Activated CD4-positive, alpha-beta T cell treated with anti-CD3 and anti-CD28 coated beads, Interleukin-2, Interleukin-4, amounts not matched to agents 100 ng/mL and 50 ng/mL, durations not matched to agents 16 hours and 8 hours (primary cell): ENCODE measurements at regions not wholly inside any gene's neighbourhood (a gene's known extent, or its start where the extent isn't known, plus 50 kb on each side); places are given as distances from the start of the nearest gene placed in this dataset.
"Not testable (repeated sequence)": the region's sequence is repeated elsewhere in the genome, so short reads cannot be mapped to it uniquely, and the experiment has no call there.

Experiments used
- DNase-seq: peaks from one replicate; pipeline ENCODE4 v3.0.0-alpha.2; 2020; ENCODE audit warnings: low spot score

DNA sequence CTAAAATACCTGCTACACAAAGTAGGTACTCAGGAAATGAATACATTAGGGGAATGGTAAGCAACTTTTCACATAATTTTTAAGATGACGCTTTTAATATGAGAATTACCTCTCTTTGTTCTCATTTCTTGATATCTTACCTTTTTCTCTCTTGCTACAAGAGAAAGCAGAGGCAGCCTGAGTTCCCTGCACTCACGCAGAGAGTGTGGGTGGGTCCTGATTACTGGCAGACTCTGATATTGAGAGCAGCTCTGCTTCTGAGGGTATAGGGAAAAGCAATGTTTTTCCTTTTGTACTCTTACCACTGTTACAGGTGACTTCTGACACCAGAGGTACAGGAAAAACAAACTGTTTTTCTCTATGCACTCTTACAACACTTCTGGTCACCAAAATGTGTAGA lies 420.2 kb upstream of the TMTC1 start:
- no peak for DNase-seq

DNA sequence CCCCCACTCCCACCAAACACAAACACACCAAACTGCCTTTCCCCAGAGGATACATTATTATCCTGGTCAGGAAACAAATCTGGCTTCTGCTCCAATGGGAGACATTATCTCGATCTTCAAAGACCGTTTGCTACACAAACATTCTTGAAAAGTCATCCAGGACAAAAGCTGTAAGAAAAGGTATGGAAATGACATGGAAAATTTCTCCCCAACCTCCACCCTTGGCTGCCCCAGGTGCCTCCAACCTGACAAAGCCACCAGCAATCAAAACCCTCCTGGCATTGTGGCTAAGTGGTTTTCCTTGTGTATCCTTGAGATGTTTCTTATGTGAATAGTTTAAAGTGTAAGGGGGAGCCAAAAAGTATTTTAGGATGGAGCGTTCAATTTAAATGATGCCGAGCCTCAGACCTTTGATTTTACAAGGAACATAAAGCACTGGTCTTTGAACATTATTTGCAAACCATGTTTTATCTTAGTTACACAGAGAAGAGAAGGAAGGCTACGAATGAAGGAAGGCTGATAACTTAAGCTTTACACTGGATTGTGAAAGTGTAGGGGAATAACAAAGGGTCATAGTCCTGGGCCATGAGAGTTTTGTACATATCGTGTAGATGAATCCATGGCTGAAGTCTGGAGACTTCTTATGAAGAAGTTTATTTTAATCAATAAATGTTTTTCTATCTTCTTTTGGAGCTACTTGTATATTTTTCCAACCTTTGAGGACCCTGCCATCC lies 418.9 kb upstream of the TMTC1 start:
- no peak for DNase-seq

DNA sequence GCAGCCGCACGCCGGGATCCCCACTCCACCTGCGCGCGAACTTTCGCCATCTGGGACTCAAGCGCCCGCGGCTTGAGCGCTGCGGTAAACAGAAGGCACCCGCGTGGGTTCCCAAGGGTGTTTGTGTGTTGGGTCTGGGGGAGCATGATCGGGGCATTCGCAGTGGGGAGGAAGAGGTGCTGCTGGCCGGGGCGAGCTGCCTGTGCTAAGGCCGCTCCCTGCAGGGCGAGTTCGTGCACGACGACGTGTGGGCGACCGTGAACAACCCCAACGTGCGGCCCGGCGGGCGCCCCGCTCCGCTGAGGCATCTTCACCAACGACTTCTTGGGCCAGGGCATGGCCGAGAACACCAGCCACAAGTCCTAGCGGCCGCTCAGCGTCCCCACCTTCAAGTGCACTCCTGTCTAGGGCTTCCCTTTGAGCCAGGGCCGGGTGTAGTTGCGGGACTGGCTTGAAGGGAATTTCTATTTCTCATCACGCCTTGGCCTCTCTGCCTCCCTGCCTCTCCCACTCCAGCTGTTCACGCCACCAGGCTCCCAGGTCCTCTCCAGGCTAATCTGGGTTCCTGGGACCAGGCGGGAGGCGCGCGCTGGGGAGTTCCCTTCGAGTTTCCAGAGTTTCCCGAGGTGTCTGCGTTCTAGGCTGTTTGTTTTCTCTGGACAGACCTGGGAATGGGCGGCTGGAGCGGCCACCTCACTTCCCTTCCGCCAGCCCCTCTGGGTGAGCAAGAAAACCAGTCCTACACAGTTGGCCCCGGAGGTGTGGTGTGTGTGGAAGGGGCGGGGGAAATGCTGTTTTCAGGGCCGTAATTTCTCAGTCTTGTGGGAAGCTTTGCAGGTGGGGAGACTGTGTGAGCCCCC lies 417.8 kb upstream of the TMTC1 start:
- no peak for DNase-seq

DNA sequence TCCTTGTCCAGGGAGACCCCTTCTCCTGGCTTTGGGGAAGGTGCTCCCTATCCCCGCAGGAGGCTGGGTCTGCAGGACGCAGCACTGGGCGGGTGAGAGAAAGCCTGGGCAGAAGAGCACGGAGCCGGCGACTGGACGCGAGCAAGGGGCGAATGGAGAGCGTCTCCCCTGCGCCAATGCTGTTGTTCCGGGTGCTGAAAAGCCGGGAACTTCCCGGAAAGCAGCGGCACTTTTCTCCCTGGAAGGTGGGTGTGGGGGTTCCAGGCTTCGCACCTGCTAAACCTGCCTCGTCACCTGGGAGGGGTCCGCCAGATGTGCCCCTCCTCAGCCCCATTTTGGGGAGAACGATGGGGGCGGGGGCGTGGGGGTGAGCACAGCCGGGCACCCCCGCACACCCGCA lies 417.1 kb upstream of the TMTC1 start:
- DNase-seq = no peak

DNA sequence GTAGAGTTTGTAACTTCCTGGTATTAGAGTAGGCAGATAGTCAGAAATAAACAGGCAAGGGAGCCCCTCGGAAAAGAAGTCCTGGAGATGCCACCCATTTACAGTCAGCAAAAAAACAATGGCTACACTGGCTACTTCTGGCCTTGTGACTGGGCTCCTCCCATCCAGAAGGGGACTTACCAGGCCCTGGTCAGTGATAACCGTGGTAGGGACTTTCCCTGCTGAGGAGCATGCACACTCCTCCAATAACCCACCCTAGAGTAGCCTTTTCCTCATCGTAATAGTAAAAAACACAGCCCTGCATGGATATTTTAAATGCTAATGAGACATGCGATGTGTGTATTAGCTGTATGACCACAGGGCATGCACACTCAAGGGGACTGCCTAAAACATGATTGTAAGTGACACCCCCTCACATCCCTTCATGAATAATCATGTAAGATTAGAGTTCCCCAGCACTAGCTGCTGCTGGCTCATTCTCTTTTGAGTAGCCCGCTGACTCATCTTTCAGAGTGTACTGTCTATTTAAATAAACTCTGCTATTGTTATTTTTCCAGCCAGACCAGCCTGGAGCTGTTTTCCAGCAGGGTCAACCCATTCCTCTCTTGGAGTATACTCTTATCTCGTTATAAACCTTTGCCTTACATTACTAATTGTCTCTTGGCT lies 413.8 kb upstream of the TMTC1 start:
- DNase-seq = no peak

DNA sequence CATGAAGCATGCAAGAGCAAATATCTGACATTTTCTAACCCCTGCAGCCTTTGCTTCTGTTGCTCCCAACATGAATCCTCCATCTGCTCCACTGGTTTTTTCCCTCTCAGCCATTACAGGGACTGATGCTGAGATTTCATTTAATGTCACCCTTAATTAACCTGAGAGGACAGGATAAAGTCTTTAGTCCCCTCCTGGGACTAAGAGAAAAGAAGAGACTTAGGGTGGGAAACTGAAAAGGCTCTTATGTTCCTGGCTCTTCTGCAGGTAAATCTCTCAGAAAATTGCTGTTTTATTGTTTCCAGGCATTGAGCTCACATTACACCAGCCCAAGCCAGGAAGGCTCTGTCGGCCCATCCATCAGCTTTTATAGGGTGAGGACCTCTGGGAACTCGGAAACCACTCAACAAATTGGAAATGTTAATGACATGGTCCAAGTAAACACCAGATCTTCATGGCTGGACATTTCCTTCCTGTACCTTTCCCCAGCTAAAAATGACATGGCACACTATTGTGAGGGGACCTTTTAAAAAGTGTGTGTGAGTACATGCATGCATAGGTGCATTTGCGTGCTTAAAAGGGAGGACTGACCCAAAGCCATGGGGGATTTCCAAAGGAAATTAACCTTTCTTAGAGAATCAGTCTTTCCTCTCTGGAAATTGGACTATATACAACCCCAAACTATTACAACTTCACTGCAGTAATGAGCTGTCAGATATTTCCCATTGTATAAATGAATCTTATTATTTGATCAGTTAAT lies 408.1 kb upstream of the TMTC1 start:
- DNase-seq = no peak

DNA sequence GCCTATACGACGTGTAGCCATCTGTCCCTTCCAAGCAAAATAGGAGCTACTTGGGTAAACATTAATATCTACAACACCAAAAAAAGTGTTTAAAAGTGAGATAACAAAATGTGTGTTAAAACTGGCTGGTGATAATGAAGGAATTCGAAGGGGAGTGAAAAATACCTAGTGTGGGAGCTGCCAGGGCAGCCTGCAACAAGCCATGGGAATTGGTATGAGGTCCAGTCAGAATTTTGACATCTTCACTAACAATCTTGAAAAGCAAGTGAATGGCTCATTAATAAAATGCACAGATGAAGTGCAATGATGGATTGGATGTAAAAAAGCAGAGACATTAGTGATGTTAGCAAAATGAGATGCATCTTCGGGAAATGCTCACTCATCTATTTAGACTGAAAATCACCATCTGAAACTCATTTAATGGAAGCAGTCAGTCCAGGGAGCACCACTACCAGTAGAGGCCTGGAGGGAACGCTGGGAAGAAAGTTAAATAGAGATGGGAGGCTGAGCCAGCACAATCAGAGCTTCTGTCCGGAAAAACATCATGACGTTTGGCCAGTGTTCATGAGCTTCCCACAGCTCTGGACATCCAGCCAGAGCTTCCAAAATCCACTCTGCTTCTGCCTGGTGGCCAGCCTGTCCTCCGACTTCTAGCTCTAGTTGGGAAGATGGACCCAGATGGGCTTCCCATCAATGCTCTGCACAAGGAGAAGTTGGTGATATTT lies 405.0 kb upstream of the TMTC1 start:
- no peak for DNase-seq

DNA sequence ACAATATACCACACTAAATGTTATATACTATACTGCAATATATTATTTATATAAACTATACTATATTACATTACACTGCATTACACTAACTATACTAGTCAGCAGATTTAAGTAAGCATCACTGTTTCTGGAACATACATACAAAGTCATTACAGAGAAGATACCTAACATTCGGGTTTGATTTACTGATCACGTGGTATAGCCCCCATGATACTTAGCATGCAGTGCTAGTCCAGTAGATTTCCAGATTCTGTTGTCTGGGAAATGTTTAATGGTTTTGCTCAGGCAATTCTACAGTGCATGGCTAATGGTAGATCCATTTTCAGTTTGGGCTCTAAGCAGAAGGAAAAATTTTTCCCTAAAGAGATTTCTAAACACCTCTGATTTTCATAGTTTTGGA lies 403.7 kb upstream of the TMTC1 start:
- DNase-seq = no peak

DNA sequence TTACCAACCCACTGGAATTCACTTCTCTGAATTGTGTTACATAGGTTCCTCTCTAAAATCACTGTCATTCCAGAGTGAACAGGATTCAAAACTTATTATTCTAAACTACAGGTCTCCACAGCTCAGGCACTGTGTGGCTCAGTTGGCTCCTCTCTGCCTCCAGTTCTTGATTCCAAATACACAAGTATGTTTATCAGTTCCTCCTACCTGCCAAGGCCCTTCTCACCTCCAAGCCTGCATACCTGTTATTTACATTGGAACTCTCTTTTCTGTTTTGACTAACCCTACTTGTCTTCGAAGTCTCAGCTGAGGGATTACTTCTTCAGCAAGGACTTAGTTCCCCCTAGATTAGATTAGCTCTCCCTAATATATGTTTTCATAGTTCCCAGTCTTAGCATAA lies 397.6 kb upstream of the TMTC1 start:
- DNase-seq = no peak

DNA sequence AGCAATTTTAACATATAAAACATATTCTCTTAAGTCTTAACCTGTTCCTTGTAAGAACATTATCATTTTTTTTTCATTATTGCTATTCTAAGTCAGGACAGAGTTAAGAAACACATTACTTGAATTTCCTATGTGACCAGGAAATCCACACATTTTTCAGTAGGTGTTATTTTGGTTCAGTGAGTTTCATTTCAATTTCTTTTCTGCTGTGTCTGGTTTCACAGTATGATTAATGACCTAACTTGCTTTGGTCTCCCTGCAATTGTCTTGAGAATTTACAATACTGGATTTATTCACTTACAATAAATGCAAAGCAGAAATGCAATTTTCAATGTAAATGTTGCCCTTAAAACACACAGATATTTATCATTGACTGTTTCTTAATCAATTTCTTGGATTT lies 396.9 kb upstream of the TMTC1 start:
- no peak for DNase-seq

DNA sequence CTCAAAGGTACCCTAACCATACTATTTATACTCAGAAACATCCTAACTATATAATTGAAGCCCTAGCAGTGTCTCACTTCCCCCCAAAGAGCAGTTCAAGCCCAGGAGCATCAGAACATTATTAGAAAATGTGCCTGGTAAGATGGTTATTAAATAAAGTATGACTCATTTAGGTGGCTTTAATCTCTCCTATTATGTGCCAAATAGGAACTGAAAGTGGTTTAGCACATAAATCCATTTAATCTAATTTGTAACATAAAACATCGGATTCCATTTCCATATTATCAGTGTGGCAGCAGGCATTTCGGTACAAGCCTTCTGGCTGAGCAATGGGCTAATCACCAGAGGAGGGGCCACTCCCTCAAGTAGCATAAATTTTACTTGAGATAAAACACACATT lies 395.2 kb upstream of the TMTC1 start:
- DNase-seq = no peak

DNA sequence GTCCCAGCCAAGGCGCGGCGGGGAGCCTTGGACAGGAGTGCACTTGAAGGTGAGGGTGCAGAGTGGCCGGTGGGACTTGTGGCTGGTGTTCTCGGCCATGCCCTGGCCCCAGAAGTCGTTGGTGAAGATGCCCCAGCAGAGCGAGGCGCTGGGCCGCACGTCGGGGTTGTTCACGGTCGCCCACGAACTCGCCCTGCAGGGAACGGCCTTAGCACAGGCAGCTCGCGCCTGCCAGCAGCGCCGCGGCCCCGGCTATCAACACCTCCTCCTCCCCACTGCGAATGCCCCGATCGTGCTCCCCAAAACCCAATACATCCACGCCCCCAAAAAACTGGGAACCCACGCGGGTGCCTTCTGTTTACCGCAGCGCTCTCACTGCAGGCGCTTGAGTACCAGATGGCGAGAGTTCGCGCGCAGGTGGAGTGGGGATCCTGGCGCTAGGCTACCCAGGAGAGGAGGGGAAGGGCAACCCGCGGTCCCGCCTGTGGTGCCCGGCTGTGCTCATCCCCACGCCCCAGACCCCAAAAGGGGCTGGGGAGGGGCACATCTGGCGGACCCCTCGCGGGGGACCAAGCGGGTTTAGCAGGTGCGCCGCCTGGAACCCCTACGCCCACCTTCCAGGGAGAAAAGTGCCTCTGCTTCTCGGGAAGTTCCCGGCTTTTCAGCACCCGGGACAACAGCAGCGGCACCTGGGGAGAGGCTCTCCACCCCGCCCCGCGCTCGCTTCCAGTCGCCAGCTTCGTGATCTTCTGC lies 386.3 kb upstream of the TMTC1 start:
- DNase-seq = no peak

DNA sequence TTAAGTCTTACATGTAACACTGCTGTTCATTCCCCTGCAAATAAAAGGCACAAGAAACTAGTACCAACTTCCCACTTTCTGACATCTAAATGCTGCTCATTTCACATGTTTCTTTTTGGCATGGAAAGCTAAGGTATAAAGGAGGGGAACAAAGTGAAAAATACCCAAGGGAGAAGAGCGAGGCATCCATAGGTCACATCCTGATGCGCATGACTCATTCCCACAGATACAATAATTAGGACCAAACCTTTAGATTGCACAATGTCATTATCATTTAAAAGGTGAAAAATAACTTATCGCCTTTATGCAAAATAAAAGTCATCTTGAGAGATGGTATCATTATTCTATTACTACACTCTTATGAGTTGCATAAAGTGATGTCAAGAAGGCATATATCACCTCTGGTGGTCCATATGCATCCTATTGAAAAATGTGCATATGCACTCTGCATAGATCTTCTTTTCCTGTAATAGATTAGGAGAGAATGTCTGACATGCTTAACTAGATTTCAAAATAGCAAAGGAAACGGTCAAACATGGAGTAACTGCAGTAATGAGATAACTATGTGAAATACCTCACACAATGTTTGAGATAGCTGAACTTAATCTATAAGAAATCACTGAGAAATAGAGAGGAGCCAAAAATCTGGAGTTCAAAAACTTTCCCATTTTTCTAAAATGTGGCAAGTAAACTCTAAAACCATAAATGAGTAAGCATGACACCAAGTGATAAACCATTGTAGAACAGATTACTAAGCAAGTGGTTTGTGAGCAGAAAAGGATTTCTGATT lies 382.5 kb upstream of the TMTC1 start:
- DNase-seq = no peak

DNA sequence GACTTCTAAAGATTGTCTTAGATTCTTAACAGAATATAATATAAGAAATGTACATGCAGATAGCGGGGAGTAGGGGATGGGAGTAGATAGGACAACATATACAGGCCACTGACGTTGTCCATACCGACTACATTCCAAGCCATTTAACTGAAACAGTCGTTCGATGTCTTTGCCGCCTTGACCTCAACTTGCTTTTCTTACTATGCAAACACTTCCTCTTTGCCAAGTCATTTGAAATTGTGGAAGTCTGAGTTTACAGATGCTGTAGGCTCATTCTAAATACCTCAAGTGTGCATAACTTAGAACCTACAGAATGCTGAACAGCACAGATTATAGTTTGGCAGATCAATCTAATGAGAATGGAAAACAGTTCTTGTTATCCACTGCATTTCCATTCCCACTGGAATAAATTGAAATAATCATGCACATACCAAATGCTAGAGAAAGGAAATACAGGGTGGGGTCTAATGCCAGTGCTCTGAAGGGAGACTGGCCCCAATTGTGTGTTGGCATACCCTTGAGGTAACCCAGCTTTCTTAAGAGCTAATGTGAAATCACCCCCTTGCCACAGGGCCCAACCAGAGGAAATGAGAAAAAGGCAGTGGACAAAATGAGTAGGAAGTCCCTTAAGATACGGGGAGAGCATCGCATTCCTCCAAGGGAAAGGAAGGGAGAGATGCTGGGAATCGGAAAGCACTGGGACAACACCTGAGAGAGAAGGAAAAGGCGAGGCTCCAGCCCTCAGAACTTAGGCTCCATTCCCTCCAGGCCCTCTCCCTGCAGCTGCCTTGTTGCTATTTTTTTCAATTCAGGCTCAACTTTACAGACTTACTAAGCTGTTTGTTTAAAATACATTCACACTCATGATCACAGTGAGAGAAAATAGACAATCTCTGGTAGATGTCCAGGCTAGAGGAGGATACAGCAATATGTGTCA lies 380.9 kb upstream of the TMTC1 start:
- no peak for DNase-seq

DNA sequence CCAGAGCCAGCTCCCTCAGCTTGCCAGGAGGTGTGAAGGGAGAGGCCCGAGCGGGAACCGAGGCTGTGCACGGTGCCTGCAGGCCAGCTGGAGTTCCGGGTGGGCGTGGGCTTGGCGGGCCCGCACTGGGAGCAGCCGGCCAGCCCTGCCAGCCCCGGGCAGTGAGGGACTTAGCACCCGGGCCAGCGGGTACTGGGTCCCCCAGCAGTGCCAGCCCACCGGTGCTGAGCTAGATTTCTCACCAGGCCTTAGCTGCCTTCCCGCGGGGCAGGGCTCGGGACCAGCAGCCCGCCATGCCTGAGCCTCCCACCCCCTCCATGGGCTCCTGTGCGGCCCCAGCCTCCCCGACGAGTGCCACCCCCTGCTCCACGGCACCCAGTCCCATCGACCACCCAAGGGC lies 373.1 kb upstream of the TMTC1 start:
- DNase-seq = not testable (repeated sequence)

DNA sequence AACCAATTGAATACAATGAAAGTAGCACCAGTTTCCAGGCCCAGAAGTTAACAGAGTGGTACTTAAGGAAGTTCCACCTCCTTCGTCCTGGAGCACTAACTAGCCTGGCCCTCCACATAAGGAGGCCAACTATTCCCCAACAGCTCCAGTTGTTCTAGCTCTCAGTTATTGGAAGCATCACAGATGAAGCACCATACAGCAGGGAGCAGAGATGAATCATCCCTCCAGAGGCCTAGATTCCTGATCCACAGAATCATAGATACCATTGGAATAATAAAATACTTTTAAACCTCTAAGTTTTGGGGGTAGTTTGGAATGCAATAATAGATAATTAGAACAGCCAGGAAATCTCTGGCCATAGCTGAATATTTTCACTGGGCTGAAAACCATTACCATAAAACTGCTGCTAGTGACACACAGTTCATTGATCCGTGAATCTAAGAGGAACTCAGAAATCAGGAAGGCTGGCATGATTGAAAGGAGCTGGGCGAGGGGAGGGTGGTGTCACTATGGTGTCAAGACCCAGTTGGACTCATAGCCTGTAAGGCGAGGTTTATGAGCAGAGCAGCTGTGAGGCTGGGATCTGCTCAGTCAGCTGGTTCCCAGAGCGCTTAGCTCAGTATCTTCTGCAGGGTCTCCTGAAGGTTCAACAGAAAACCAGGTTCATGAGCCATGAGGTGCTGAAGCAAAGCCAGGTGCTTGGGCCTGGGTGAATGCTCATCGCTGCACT lies 371.4 kb upstream of the TMTC1 start:
- no peak for DNase-seq

DNA sequence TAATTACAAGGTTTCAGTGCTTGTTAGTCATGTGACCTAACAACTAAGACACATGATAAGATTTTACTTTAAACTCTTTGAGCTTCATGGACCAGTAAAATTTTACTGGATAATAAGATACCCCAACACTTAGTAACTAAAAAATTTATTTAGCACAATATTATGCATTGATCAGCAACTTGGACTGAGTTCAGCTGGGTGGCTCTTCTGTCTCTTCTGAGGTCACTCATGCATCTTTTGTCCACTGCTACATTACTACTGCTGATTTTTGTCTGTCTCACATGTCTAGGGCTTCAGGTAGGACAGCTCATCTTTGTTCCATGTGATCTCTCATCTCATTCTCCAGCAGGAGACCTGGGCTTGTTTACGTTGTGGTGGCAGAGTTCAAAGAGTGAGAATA lies 370.2 kb upstream of the TMTC1 start:
- no peak for DNase-seq

DNA sequence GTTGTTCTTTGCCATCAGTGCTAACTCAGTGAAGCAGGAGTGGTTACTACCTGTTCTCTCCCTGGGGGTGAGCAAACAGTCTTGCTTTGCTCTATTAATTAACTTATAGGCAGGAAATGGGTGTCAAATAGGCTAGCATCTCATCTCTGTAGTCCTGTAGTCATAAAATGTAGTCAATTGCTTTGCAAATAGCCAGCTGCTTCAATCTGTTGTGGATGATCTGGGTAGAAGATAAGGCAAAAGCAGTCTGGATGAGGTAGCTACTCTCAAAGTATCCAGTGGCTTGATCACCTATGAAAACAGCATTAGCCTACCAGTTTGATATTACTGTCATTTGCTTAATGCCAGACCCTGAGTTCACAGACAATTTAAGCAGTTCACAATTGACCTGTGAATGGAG lies 369.0 kb upstream of the TMTC1 start:
- DNase-seq = no peak
